22Rv1 (cell line): ENCODE measurements at regions not wholly inside any gene's neighbourhood (a gene's known extent, or its start where the extent isn't known, plus 50 kb on each side); places are given as distances from the start of the nearest gene placed in this dataset.

Source experiments
- CTCF ChIP-seq: fragments of 450-650 bp; IDR thresholded peaks from 2 replicates; pipeline ENCODE4 v1.5.1; 2017; ENCODE audit warnings: mild to moderate bottlenecking
- ZFX ChIP-seq: fragments of 450-650 bp; IDR thresholded peaks from 2 replicates; pipeline ENCODE4 v1.6.1; 2017; ENCODE audit warnings: antibody characterized with exemption, borderline replicate concordance

DNA sequence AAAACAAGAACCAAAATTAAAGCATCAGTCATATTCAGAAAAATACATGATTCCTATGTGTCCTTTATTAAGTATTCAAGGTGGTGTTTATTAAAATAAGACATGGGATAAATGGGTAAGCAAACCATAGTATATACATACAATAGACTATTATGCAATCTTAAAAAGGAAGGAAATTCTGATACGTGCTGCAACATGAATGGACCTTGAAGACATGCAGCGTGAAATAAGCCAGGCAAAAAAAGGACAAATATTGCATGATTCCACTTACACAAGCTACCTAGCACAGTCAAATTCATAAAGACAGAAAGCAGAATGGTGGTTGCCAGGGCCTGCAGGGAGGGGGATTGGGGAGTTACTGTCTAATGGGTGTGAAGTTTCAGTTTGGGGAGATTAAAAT lies 127.7 kb downstream of the DMAC1 start:
- TF ChIP-seq CTCF (no peak), ZFX (no peak)
